ENCODE measurements at regions not wholly inside any gene's neighbourhood (a gene's known extent, or its start where the extent isn't known, plus 50 kb on each side); places are given as distances from the start of the nearest gene placed in this dataset.

- no peak for TF ChIP-seq CTCF (IDR thresholded peaks at IDR 0.05)
- no peak for TF ChIP-seq POLR2A (IDR thresholded peaks at IDR 0.05)
These were observed 781.6 kb downstream of the ADGRL2 start for GRCh38 chr1:82582347-82582746.

Measured in stomach (tissue), 4 donors.